Nephron (organoid): ENCODE measurements at regions not wholly inside any gene's neighbourhood (a gene's known extent, or its start where the extent isn't known, plus 50 kb on each side); places are given as distances from the start of the nearest gene placed in this dataset.

Source experiments
- H3K27ac Mint-ChIP-seq, 3 experiments: 2 replicates each; pipeline ENCODE4 v1.8.0; 2020; ENCODE audit warnings: mixed read lengths in 3 of 3, mild to moderate bottlenecking in 2 of 3, moderate library complexity in 1 of 3
- H3K27me3 Mint-ChIP-seq: 2 replicates; pipeline ENCODE4 v1.8.0; 2021; ENCODE audit warnings: low read depth, mild to moderate bottlenecking, moderate library complexity, mixed read lengths
- H3K36me3 Mint-ChIP-seq: 2 replicates; pipeline ENCODE4 v1.8.0; 2020; ENCODE audit warnings: low read depth, mixed read lengths
- H3K4me1 Mint-ChIP-seq: 2 replicates; pipeline ENCODE4 v1.8.0; 2020; ENCODE audit warnings: mixed read lengths
- H3K4me3 Mint-ChIP-seq, 3 experiments: 2 replicates each; pipeline ENCODE4 v1.8.0; 2020; ENCODE audit warnings: mild to moderate bottlenecking in 3 of 3, mixed read lengths in 3 of 3, moderate library complexity in 2 of 3
- H3K9me3 Mint-ChIP-seq: 2 replicates; pipeline ENCODE4 v1.8.0; 2020; ENCODE audit warnings: mixed read lengths
- CTCF ChIP-seq, 3 experiments: fragments of 200-600 bp; sonication (generic); IDR thresholded peaks; one replicate each; pipeline ENCODE4 v1.5.0; 2021; ENCODE audit warnings: antibody characterized with exemption in 3 of 3; ENCODE audit not compliant: unreplicated experiment in 3 of 3

GRCh38 chr3:190734490-190734889, 128.0 kb downstream of the GMNC start:
- Mint-ChIP-seq H3K27me3 (no peaks in the 10 kb centered on the region), H3K4me3 (no peak overlapping the region), H3K9me3 (no peaks in the 10 kb centered on the region), H3K4me1 (peaks cover 12% of the 10 kb centered on the region), H3K36me3 (no peaks in the 10 kb centered on the region), H3K27ac (peak overlapping the region in 1 of 3 experiments; percentile 5)
- TF ChIP-seq CTCF (IDR thresholded peaks at IDR 0.05; ENCODE audit: unreplicated experiment in 3 of 3), result no peak

GRCh38 chr3:190733591-190734146, 128.8 kb downstream of the GMNC start:
- H3K9me3 Mint-ChIP-seq, result no peaks in the 10 kb centered on the region
- TF ChIP-seq CTCF (IDR thresholded peaks at IDR 0.05; ENCODE audit: unreplicated experiment in 3 of 3), result no peak
- no peak overlapping the region for H3K4me3 Mint-ChIP-seq
- H3K4me1 Mint-ChIP-seq, result peaks cover 8% of the 10 kb centered on the region
- H3K27ac Mint-ChIP-seq, result peak overlapping the region in 1 of 3 experiments; percentile 52
- no peaks in the 10 kb centered on the region for H3K27me3 Mint-ChIP-seq
- H3K36me3 Mint-ChIP-seq, result no peaks in the 10 kb centered on the region

GRCh38 chr3:190731596-190731995, 130.9 kb downstream of the GMNC start:
- H3K36me3 Mint-ChIP-seq, result no peaks in the 10 kb centered on the region
- H3K27me3 Mint-ChIP-seq, result no peaks in the 10 kb centered on the region
- no peak overlapping the region for H3K27ac Mint-ChIP-seq
- H3K4me1 Mint-ChIP-seq, result peaks cover 5% of the 10 kb centered on the region
- no peaks in the 10 kb centered on the region for H3K9me3 Mint-ChIP-seq
- no peak overlapping the region for H3K4me3 Mint-ChIP-seq
- TF ChIP-seq CTCF (IDR thresholded peaks at IDR 0.05; ENCODE audit: unreplicated experiment in 3 of 3), result no peak

GRCh38 chr3:190728574-190729246, 133.8 kb downstream of the GMNC start:
- no peak for TF ChIP-seq CTCF (IDR thresholded peaks at IDR 0.05; ENCODE audit: unreplicated experiment in 3 of 3)
- H3K27ac Mint-ChIP-seq, result no peak overlapping the region
- H3K9me3 Mint-ChIP-seq, result no peaks in the 10 kb centered on the region
- no peaks in the 10 kb centered on the region for H3K4me1 Mint-ChIP-seq
- no peaks in the 10 kb centered on the region for H3K27me3 Mint-ChIP-seq
- H3K4me3 Mint-ChIP-seq, result no peak overlapping the region
- H3K36me3 Mint-ChIP-seq, result no peaks in the 10 kb centered on the region

GRCh38 chr3:190722181-190722905, 140.2 kb downstream of the GMNC start:
- H3K27ac Mint-ChIP-seq, result no peak overlapping the region
- no peak overlapping the region for H3K4me3 Mint-ChIP-seq
- H3K36me3 Mint-ChIP-seq, result no peaks in the 10 kb centered on the region
- TF ChIP-seq CTCF (IDR thresholded peaks at IDR 0.05; ENCODE audit: unreplicated experiment in 3 of 3), result no peak
- no peaks in the 10 kb centered on the region for H3K27me3 Mint-ChIP-seq
- H3K4me1 Mint-ChIP-seq, result no peaks in the 10 kb centered on the region
- no peaks in the 10 kb centered on the region for H3K9me3 Mint-ChIP-seq
